Testis (tissue), 2 donors: ENCODE measurements at regions not wholly inside any gene's neighbourhood (a gene's known extent, or its start where the extent isn't known, plus 50 kb on each side); places are given as distances from the start of the nearest gene placed in this dataset.

ENCODE experiments used
- DNase-seq: peaks from one replicate; pipeline ENCODE4 v3.0.0-alpha.2; 2019
- H3K27ac ChIP-seq, 2 donors: fragments of 200-600 bp; sonication (generic); one replicate each; pipeline ENCODE4 v1.5.1; 2019
- H3K27me3 ChIP-seq: fragments of 200-600 bp; sonication (generic); one replicate; pipeline ENCODE4 v1.5.1; 2019
- H3K36me3 ChIP-seq: fragments of 200-600 bp; sonication (generic); one replicate; pipeline ENCODE4 v1.5.1; 2017; ENCODE audit warnings: low read depth; ENCODE audit errors: missing control alignments
- H3K4me1 ChIP-seq: fragments of 200-600 bp; sonication (generic); one replicate; pipeline ENCODE4 v1.5.1; 2019
- H3K4me3 ChIP-seq, 2 donors: fragments of 200-600 bp; sonication (generic); one replicate each; pipeline ENCODE4 v1.5.1; 2017 to 2019
- H3K9me3 ChIP-seq: fragments of 200-600 bp; sonication (generic); one replicate; pipeline ENCODE4 v1.5.1; 2017
- POLR2A ChIP-seq: fragments of 450-650 bp; IDR thresholded peaks from one replicate; pipeline ENCODE4 v1.6.1; 2017; ENCODE audit warnings: antibody characterized with exemption, mild to moderate bottlenecking, moderate library complexity
- WGBS, 2 donors: methylation state at CpG; one replicate each; pipeline ENCODE4 v1.1.5; 2018; 5-methylcytosine and 5-hydroxymethylcytosine counted together
- intact Hi-C: fragments of 100-400 bp; cut with DNase I; formaldehyde crosslinking; loops from one replicate; pipeline ENCODE4 v1.15.1; 2023; ENCODE audit warnings: low total_unique reads
- TF ChIP-seq, protein P1 (sequence below), 3 experiments: fragments of 450-650 bp in 2 of 3; fragments of 200-600 bp in 1 of 3; sonication (generic) in 1 of 3; IDR thresholded peaks; one replicate each; pipeline ENCODE4 v1.5.1; 2016 to 2019; ENCODE audit warnings: antibody characterized with exemption in 3 of 3, mild to moderate bottlenecking in 2 of 3, moderate library complexity in 1 of 3

DNA sequence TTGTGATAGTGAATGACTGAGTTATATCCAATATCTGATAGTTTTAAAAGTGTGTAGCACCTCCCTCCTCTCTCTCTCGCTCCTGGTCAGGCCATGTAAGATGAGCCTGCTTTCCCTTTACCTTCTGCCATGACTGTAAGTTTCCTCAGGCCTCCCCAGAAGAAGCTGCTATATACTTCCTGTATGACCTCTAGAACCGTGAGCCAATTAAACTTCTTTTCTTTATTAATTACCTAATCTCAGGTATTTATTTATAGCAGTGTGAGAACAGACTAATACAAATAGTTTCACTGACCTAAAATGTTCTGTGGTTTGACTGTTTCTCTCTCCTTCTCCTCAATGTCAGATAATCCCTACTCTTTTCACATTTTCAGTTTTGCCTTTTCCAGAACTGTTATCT is 321.3 kb upstream of the MBL2 start:
- Histone ChIP-seq H3K27me3 (no peaks in the 10 kb centered on the region), H3K27ac (no peak overlapping the region), H3K4me1 (no peaks in the 10 kb centered on the region), H3K36me3 (no peaks in the 10 kb centered on the region), H3K9me3 (no peaks in the 10 kb centered on the region), H3K4me3 (no peak overlapping the region)
- no peak for DNase-seq
- no peak for TF ChIP-seq POLR2A
- TF ChIP-seq, protein P1, sequence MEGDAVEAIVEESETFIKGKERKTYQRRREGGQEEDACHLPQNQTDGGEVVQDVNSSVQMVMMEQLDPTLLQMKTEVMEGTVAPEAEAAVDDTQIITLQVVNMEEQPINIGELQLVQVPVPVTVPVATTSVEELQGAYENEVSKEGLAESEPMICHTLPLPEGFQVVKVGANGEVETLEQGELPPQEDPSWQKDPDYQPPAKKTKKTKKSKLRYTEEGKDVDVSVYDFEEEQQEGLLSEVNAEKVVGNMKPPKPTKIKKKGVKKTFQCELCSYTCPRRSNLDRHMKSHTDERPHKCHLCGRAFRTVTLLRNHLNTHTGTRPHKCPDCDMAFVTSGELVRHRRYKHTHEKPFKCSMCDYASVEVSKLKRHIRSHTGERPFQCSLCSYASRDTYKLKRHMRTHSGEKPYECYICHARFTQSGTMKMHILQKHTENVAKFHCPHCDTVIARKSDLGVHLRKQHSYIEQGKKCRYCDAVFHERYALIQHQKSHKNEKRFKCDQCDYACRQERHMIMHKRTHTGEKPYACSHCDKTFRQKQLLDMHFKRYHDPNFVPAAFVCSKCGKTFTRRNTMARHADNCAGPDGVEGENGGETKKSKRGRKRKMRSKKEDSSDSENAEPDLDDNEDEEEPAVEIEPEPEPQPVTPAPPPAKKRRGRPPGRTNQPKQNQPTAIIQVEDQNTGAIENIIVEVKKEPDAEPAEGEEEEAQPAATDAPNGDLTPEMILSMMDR (IDR thresholded peaks at IDR 0.05) = no peak
- whole genome bisulfite sequencing, 2 donors = 75 to 79% methylated on average over 2 of the region's 2 CpGs
- intact Hi-C loops = no loop called here

DNA sequence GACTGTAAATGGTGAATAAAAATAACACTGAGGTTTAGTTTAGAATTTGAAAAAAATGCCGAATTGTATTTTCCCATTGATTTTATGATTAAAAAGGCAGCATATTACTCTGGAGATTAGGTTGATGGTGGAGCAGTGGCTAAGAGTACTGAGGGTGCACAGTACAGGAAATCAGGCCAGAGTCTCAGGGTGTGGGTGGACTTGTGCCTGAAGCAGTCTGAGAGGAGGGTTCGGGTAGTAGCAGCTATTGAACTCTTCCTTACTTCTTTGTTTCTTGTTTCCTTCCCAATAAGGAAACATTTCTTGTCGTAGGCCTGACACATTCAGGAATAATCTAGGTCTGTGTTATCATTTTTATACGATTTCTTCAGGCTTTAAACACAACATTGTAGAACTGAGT is 319.0 kb upstream of the MBL2 start:
- Histone ChIP-seq H3K27me3 (no peaks in the 10 kb centered on the region), H3K4me3 (no peak overlapping the region), H3K4me1 (no peaks in the 10 kb centered on the region), H3K9me3 (no peaks in the 10 kb centered on the region), H3K36me3 (no peaks in the 10 kb centered on the region), H3K27ac (no peak overlapping the region)
- DNase-seq = no peak
- TF ChIP-seq POLR2A = no peak
- TF ChIP-seq, protein P1 (IDR thresholded peaks at IDR 0.05) = no peak
- intact Hi-C loops = no loop called here
- WGBS, 2 donors = 67 to 84% methylated on average over 4 of the region's 4 CpGs

DNA sequence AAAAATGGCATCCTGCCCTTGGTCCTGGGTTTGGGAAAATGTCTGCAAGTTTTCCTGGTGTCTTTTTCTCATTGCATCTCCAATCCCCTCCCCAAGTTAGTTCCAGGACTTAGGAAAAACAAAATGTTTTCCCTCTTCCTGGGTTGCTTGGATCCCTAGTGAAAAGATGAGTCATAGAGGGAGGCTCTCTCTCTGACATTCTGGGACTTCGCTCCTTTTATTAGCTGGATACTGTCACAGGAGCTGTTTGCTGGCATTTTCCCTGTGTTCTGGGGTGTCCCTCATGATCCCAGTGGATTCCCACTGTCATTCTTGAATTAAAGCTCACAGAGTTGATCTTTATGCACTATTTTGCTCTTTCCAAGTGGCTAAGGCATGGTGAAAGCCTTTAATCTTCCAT is 316.4 kb upstream of the MBL2 start:
- Histone ChIP-seq H3K27me3 (no peaks in the 10 kb centered on the region), H3K36me3 (no peaks in the 10 kb centered on the region), H3K9me3 (no peaks in the 10 kb centered on the region), H3K4me1 (no peaks in the 10 kb centered on the region), H3K27ac (no peak overlapping the region), H3K4me3 (no peak overlapping the region)
- DNase-seq = no peak
- intact Hi-C loops = no loop called here
- TF ChIP-seq POLR2A = no peak
- TF ChIP-seq, protein P1 (IDR thresholded peaks at IDR 0.05) = no peak
- WGBS, 2 donors = 81 to 85% methylated on average over 1 of the region's 1 CpG

DNA sequence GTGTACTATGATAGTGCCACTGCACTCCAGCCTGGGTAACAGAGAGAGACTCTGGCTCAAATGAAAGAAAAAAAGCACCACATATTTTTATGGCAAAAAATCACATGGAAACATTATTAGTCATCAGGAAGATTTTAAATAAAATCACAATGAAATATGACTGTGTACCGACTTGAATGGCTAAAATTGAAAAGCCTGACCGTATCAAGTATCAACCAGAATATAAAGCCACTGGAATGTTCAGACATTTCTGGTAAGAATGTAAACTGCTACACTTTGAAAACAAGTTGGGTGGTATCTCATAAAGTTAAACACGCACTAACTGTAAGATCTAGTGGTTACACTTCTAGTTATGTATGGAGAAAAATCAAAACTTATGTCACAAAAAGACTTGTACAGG is 306.7 kb upstream of the MBL2 start:
- Histone ChIP-seq H3K9me3 (no peaks in the 10 kb centered on the region), H3K27ac (no peak overlapping the region), H3K4me1 (no peaks in the 10 kb centered on the region), H3K27me3 (no peaks in the 10 kb centered on the region), H3K4me3 (no peak overlapping the region), H3K36me3 (no peaks in the 10 kb centered on the region)
- DNase-seq = no peak
- intact Hi-C loops = no loop called here
- 88 to 90% methylated on average over 3 of the region's 3 CpGs for WGBS, 2 donors
- no peak for TF ChIP-seq POLR2A
- TF ChIP-seq, protein P1 (IDR thresholded peaks at IDR 0.05) = no peak

DNA sequence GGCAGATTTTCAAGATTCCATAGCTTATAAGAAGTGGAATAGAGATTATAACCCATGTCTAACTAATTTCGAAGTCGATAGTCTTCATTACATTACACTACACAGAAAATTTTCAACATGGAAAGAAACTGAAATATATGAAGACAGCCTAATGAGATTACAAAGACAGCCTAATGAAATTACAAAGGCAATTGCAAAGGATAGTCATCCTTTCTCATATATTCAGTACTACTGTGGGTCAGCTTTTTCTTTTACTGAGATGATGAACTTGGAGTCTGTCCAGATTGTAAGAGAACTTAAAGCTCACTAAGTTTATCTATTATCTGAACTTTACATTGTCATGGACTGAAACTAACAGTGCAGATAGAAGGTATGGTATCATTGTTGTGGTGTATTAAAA is 304.4 kb upstream of the MBL2 start:
- intact Hi-C loops = no loop called here

More for the DNA sequence above, 304.4 kb upstream of the MBL2 start:
- H3K4me1 ChIP-seq = no peaks in the 10 kb centered on the region
- no peaks in the 10 kb centered on the region for H3K9me3 ChIP-seq
- DNase-seq = no peak
- H3K27ac ChIP-seq = no peak overlapping the region
- H3K27me3 ChIP-seq = no peaks in the 10 kb centered on the region
- no peak overlapping the region for H3K4me3 ChIP-seq
- 88 to 95% methylated on average over 2 of the region's 2 CpGs for WGBS, 2 donors
- no peaks in the 10 kb centered on the region for H3K36me3 ChIP-seq
- TF ChIP-seq, protein P1 (IDR thresholded peaks at IDR 0.05) = no peak
- no peak for TF ChIP-seq POLR2A
